Astrocyte of the spinal cord (primary cell): ENCODE measurements at regions not wholly inside any gene's neighbourhood (a gene's known extent, or its start where the extent isn't known, plus 50 kb on each side); places are given as distances from the start of the nearest gene placed in this dataset.

Experiments
- DNase-seq: peaks from one replicate; pipeline ENCODE4 v3.0.0; 2011; ENCODE audit warnings: low read depth, low spot score
- H3K4me3 ChIP-seq: 2 replicates; pipeline ENCODE4 v1.5.1; 2011; ENCODE audit warnings: low read depth, mild to moderate bottlenecking, low read length, moderate library complexity
- in situ Hi-C: cut with HindIII; loops from 2 replicates; pipeline ENCODE4 v1.10.0; 2017; ENCODE audit warnings: low sequenced_read_pairs
- TF ChIP-seq, protein P1 (sequence below): IDR thresholded peaks from 2 replicates; pipeline ENCODE4 v1.5.1; 2012; ENCODE audit warnings: low read depth, mild to moderate bottlenecking, low read length, inconsistent platforms

DNA sequence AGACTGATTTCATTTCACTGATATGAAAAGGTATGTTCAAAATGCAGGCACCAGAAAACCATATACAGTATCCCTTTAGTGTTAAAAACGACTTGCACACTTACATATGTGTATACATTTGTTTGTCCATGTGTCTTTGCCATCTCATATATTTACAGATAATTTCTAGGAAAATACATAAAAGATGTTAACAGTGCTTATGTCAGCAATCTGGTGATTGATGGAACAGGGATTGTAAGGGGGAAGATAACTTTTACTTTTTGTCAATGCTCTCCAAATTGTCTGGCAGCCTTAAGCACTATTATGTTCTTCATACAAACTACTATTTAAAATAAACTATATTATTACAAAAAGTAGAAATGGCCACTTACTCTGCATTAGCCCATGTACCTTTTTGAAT, 238.5 kb upstream of the DEFB112 start:
- in situ Hi-C loops: no loop called here
- no peak overlapping the region for H3K4me3 ChIP-seq
- no peak for DNase-seq
- TF ChIP-seq, protein P1, sequence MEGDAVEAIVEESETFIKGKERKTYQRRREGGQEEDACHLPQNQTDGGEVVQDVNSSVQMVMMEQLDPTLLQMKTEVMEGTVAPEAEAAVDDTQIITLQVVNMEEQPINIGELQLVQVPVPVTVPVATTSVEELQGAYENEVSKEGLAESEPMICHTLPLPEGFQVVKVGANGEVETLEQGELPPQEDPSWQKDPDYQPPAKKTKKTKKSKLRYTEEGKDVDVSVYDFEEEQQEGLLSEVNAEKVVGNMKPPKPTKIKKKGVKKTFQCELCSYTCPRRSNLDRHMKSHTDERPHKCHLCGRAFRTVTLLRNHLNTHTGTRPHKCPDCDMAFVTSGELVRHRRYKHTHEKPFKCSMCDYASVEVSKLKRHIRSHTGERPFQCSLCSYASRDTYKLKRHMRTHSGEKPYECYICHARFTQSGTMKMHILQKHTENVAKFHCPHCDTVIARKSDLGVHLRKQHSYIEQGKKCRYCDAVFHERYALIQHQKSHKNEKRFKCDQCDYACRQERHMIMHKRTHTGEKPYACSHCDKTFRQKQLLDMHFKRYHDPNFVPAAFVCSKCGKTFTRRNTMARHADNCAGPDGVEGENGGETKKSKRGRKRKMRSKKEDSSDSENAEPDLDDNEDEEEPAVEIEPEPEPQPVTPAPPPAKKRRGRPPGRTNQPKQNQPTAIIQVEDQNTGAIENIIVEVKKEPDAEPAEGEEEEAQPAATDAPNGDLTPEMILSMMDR: no peak

DNA sequence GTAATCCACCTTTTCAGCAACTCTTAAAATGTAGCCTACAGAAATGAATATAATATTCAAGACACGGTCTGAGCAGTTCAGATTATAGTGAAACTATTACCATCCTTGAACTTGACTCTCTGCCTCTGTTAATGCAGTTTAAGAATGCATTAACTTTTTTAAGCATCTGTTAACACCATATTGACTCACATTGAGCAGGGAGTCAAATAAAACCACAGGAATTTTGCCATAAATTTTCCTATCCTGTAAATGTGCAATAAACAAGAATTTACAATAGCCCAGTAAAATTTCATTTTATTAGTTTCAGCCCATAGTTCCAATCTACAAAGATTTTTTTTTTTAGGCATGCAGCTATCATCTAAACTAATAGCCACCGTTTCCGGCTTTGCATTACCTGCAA, 239.2 kb upstream of the DEFB112 start:
- DNase-seq: no peak
- TF ChIP-seq, protein P1: no peak
- H3K4me3 ChIP-seq: no peak overlapping the region
- in situ Hi-C loops: no loop called here

DNA sequence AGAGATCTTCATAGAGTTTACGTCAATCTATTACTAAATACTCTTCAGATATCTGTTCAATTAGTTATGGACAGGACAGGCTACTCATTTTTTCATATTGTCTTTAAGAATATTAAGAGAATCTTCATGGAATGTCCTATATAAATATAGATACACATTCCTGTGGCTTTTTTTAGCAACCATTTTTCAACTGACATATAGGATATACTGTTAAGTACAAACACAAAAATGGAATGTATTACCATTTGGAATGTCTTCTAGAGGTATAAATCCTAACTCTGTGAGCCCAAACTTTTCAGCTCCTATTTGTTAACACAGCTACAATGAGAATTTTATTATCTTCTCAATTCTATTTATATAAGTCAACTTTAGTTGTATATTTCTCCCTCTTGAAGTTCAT, 239.6 kb upstream of the DEFB112 start:
- TF ChIP-seq, protein P1: no peak
- no peak overlapping the region for H3K4me3 ChIP-seq
- DNase-seq: no peak
- in situ Hi-C loops: no loop called here

DNA sequence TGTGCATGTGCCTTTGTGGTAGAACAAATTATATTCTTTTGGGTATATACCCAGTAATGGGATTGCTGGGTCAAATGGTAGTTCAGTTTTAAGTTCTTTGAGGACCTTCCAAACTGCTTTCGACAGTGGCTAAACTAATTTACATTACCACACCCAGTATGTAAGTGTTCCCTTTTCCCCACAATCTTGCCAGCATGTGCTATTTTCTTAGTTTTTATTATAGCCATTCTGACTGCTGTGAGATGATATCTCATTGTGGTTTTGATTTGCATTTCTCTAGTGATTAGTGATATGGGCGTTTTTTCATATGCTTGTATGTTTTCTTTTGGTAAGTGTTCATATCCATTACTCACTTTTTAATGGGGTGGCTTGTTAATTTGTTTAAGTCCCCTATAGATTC, 251.6 kb upstream of the DEFB112 start:
- no peak overlapping the region for H3K4me3 ChIP-seq
- in situ Hi-C loops: no loop called here
- no peak for DNase-seq
- TF ChIP-seq, protein P1: no peak

DNA sequence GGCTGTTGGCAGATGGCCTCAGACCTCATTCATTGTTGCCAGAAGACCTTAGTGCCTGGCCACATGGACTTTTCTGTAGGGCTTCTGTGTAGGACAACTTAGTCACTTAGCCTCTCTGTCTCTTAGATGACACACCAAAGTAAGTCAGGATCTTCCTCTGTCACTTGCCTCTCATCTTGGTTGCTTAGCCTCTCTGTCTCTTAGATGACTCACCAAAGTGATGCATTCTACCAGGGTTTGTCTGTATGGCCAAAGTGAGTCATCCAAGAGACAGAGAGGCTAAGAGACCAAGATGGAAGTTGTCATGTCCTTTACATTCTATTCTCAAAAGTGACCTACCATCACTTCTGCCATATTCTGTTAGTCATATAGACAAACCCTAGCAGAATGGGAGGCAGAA, 255.9 kb upstream of the DEFB112 start:
- TF ChIP-seq, protein P1: no peak
- no peak overlapping the region for H3K4me3 ChIP-seq
- no peak for DNase-seq
- in situ Hi-C loops: no loop called here

DNA sequence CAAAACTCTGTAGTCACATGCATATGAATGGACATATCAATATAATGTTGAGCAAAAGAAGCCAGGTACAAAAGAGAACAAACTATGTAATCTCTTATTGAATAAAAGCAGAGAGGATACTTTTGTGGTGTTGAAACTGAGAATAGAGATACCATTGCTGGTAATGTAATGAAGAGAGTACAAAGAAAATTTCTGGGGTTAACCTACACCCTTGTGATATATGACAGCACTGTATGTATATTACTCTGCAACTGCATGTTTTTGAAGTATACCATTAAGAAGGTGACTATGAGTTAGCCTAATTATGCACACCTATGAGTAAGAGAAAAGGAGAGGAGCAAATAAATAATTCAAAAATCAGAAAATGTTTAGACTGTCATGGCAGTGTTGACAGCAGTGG, 268.8 kb upstream of the DEFB112 start:
- in situ Hi-C loops: no loop called here
- TF ChIP-seq, protein P1: no peak

DNA sequence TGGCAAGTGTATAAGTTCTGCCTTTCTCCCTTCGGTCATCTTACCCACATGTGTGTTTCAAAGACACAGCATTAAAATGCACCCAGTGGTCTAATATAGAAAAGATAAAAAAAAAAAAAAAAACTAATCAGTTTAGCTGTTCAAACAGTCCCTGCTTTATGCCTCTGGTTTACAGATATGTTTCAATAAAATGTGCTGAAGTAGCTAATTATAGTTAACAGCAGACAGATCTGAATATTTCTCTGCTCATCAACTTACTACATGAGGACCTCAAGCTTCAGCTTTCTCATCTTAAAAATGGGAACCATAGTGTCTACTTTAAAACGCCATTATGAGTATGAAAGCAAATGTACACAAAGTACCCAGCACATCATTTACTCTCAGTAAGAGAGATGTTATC, 280.6 kb upstream of the DEFB112 start:
- TF ChIP-seq, protein P1: no peak
- no peak for DNase-seq
- no peak overlapping the region for H3K4me3 ChIP-seq
- in situ Hi-C loops: no loop called here

More for the DNA sequence above, 268.8 kb upstream of the DEFB112 start:
- DNase-seq: no peak
- no peak overlapping the region for H3K4me3 ChIP-seq
